ENCODE measurements at regions not wholly inside any gene's neighbourhood (a gene's known extent, or its start where the extent isn't known, plus 50 kb on each side); places are given as distances from the start of the nearest gene placed in this dataset.

GRCh38 chr12:4857472-4858291 lies 52.0 kb upstream of the KCNA1 start:
- FAIRE-seq (peak; percentile 95), DNase-seq (ENCODE audit: insufficient read length, low spot score) (peak; percentile 68)

- DNase-seq (ENCODE audit: insufficient read length, low spot score): no peak
- FAIRE-seq: no peak
Observed at GRCh38 chr12:4858386-4858785, 51.3 kb upstream of the KCNA1 start.

DNA sequence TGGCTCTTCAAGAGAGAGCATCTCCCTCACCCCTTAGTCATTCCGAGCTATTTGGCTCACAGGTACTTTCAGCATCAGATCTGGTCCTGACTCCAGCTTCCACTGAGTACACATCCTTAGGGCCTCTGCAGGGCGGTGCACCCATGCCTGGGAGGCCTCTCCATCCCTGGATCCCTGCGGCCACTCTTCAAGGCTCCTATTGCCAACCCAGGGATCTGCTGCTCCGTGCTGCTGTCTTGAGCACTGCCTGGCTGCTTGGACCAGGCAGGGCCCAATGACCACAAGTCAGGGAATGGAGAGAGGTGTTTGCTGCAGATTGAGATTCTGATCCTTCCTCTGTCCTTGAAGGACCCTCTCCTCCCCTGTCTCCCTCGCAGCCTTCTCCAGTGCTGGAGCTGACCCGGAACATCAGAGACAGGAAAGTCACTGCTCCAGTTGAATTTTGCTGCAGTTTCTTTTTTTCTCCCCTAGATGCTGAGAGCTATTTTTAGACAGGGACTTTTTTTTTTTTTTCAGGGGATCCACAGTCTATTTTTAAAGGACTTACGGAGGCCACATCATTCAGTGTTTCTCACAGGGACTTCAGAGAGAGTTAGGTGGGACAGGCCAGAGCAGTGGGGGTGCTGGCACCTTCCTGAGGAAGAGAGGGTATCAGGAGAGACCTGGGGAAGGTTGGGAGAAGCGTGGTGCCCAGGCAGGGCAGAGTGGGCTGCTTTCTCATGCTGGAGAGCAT lies 50.1 kb upstream of the KCNA1 start:
- FAIRE-seq: no peak
- DNase-seq (ENCODE audit: insufficient read length, low spot score): no peak
